H9 (cell line): ENCODE measurements at regions not wholly inside any gene's neighbourhood (a gene's known extent, or its start where the extent isn't known, plus 50 kb on each side); places are given as distances from the start of the nearest gene placed in this dataset.

Experiments
- DNase-seq: peaks from one replicate; pipeline ENCODE4 v3.0.0-alpha.2; 2017
- H2AFZ ChIP-seq: one replicate; pipeline ENCODE4 v1.6.1; 2013; ENCODE audit warnings: mild to moderate bottlenecking, low read length, control low read depth, moderate library complexity
- H2AK5ac ChIP-seq: 2 replicates; pipeline ENCODE4 v1.6.1; 2013; ENCODE audit warnings: low read length, control low read depth, mixed read lengths; ENCODE audit not compliant: insufficient read length
- H2BK120ac ChIP-seq: one replicate; pipeline ENCODE4 v1.6.1; 2013; ENCODE audit warnings: low read depth, mild to moderate bottlenecking, low read length, control low read depth, inconsistent platforms; ENCODE audit not compliant: poor library complexity, severe bottlenecking
- H2BK12ac ChIP-seq: 2 replicates; pipeline ENCODE4 v1.6.1; 2013; ENCODE audit warnings: low read length, control low read depth, mixed read lengths, low read depth; ENCODE audit not compliant: insufficient read length
- H2BK15ac ChIP-seq: 2 replicates; pipeline ENCODE4 v1.6.1; 2013; ENCODE audit warnings: low read depth, low read length, control low read depth
- H2BK20ac ChIP-seq: one replicate; pipeline ENCODE4 v1.6.1; 2013; ENCODE audit warnings: low read depth, mild to moderate bottlenecking, low read length, control low read depth, inconsistent platforms; ENCODE audit not compliant: poor library complexity, severe bottlenecking
- H2BK5ac ChIP-seq: 2 replicates; pipeline ENCODE4 v1.6.1; 2013; ENCODE audit warnings: low read length, control low read depth, mixed read lengths; ENCODE audit not compliant: insufficient read length
- H3K14ac ChIP-seq: 2 replicates; pipeline ENCODE4 v1.6.1; 2013; ENCODE audit warnings: low read length, control low read depth; ENCODE audit not compliant: insufficient read depth
- H3K18ac ChIP-seq: 2 replicates; pipeline ENCODE4 v1.6.1; 2013; ENCODE audit warnings: low read depth, mild to moderate bottlenecking, mixed read lengths, low read length, control low read depth; ENCODE audit not compliant: insufficient read length
- H3K23ac ChIP-seq: 2 replicates; pipeline ENCODE4 v1.6.1; 2013; ENCODE audit warnings: low read length, control low read depth, mixed read lengths, low read depth; ENCODE audit not compliant: insufficient read length
- H3K23me2 ChIP-seq: 2 replicates; pipeline ENCODE4 v1.6.1; 2013; ENCODE audit warnings: low read depth, mild to moderate bottlenecking, mixed read lengths, low read length, control low read depth; ENCODE audit not compliant: insufficient read length, poor library complexity, severe bottlenecking
- H3K27ac ChIP-seq: 2 replicates; pipeline ENCODE4 v1.5.1; 2013; ENCODE audit warnings: low read length, control low read depth, mixed read lengths, low read depth; ENCODE audit not compliant: insufficient read length
- H3K27me3 ChIP-seq: 2 replicates; pipeline ENCODE4 v1.6.1; 2013; ENCODE audit warnings: low read length, control low read depth, inconsistent platforms; ENCODE audit not compliant: insufficient read depth
- H3K4ac ChIP-seq: 2 replicates; pipeline ENCODE4 v1.6.1; 2013; ENCODE audit warnings: low read depth, mild to moderate bottlenecking, control low read depth, inconsistent platforms, low read length, moderate library complexity
- H3K4me1 ChIP-seq: 2 replicates; pipeline ENCODE4 v1.6.1; 2013; ENCODE audit warnings: low read length, control low read depth, inconsistent platforms; ENCODE audit not compliant: insufficient read depth
- H3K4me2 ChIP-seq: 2 replicates; pipeline ENCODE4 v1.6.1; 2013; ENCODE audit warnings: low read length, control low read depth, mixed read lengths; ENCODE audit not compliant: insufficient read length, insufficient read depth
- H3K56ac ChIP-seq: 2 replicates; pipeline ENCODE4 v1.6.1; 2013; ENCODE audit warnings: low read depth, mild to moderate bottlenecking, mixed read lengths, low read length, control low read depth; ENCODE audit not compliant: insufficient read length
- H3K79me1 ChIP-seq: 2 replicates; pipeline ENCODE4 v1.6.1; 2013; ENCODE audit warnings: low read depth, mild to moderate bottlenecking, moderate library complexity, low read length, control low read depth, inconsistent platforms; ENCODE audit not compliant: insufficient read depth, poor library complexity, severe bottlenecking
- H3K79me2 ChIP-seq: 2 replicates; pipeline ENCODE4 v1.6.1; 2013; ENCODE audit warnings: low read length, control low read depth, inconsistent platforms; ENCODE audit not compliant: insufficient read depth
- H3K9ac ChIP-seq: 2 replicates; pipeline ENCODE4 v1.6.1; 2013; ENCODE audit warnings: low read length, control low read depth, mixed read lengths; ENCODE audit not compliant: insufficient read length; ENCODE audit errors: extremely low read depth
- H3K9me3 ChIP-seq: one replicate; pipeline ENCODE4 v1.6.1; 2013; ENCODE audit warnings: low read depth, low read length, inconsistent platforms; ENCODE audit not compliant: control insufficient read depth
- H3T11ph ChIP-seq: one replicate; pipeline ENCODE4 v1.6.1; 2013; ENCODE audit warnings: mild to moderate bottlenecking, low read length, control low read depth, inconsistent platforms
- H4K20me1 ChIP-seq: one replicate; pipeline ENCODE4 v1.6.1; 2013; ENCODE audit not compliant: control insufficient read depth, insufficient read length, insufficient read depth
- H4K5ac ChIP-seq: 2 replicates; pipeline ENCODE4 v1.6.1; 2013; ENCODE audit warnings: low read depth, mild to moderate bottlenecking, mixed read lengths, low read length, control low read depth; ENCODE audit not compliant: insufficient read length
- H4K8ac ChIP-seq: replicated peaks from 2 replicates; pipeline ENCODE4 v1.6.1; 2013; ENCODE audit warnings: low read length, control low read depth, mixed read lengths, low read depth; ENCODE audit not compliant: insufficient read length
- H4K91ac ChIP-seq: 2 replicates; pipeline ENCODE4 v1.6.1; 2013; ENCODE audit warnings: low read depth, mild to moderate bottlenecking, moderate library complexity, mixed read lengths, low read length, control low read depth; ENCODE audit not compliant: insufficient read length
- H3K27ac Mint-ChIP-seq, 3 experiments: 2 replicates in 2 of 3; 3 replicates in 1 of 3; pipeline ENCODE4 v1.8.0; 2020 to 2021; ENCODE audit warnings: mixed read lengths in 3 of 3, mild to moderate bottlenecking in 1 of 3, moderate library complexity in 1 of 3
- H3K27me3 Mint-ChIP-seq: 2 replicates; pipeline ENCODE4 v1.8.0; 2021; ENCODE audit warnings: low read depth, mild to moderate bottlenecking, moderate library complexity, mixed read lengths
- H3K36me3 Mint-ChIP-seq, 3 experiments: 2 replicates in 2 of 3; 3 replicates in 1 of 3; pipeline ENCODE4 v1.8.0; 2020 to 2021; ENCODE audit warnings: low read depth in 3 of 3, mixed read lengths in 3 of 3; ENCODE audit not compliant: insufficient read depth in 1 of 3
- H3K4me1 Mint-ChIP-seq, 2 experiments: 2 replicates each; pipeline ENCODE4 v1.8.0; 2020; ENCODE audit warnings: mixed read lengths in 2 of 2
- H3K4me3 Mint-ChIP-seq, 2 experiments: 2 replicates in 1 of 2; 3 replicates in 1 of 2; pipeline ENCODE4 v1.8.0; 2020 to 2021; ENCODE audit warnings: mild to moderate bottlenecking in 2 of 2, mixed read lengths in 2 of 2, moderate library complexity in 1 of 2
- H3K9me3 Mint-ChIP-seq, 2 experiments: 2 replicates in 1 of 2; 3 replicates in 1 of 2; pipeline ENCODE4 v1.8.0; 2020; ENCODE audit warnings: mild to moderate bottlenecking in 2 of 2, mixed read lengths in 2 of 2, moderate library complexity in 1 of 2
- WGBS: extraction: QIAGEN DNeasy Blood & Tissue Kit; methylation state at CpG from one replicate; pipeline ENCODE4 v1.1.7; 2013; ENCODE audit warnings: missing lambda C conversion rate, low lambda C conversion rate, mixed read lengths; ENCODE audit not compliant: insufficient read length; ENCODE audit errors: extremely low coverage; 5-methylcytosine and 5-hydroxymethylcytosine counted together
- TF ChIP-seq, protein P1 (sequence below): fragments of 200-600 bp; sonication (generic); conservative IDR thresholded peaks from 3 replicates; pipeline ENCODE4 v1.8.0; 2021; ENCODE audit warnings: antibody characterized with exemption, mild to moderate bottlenecking

DNA sequence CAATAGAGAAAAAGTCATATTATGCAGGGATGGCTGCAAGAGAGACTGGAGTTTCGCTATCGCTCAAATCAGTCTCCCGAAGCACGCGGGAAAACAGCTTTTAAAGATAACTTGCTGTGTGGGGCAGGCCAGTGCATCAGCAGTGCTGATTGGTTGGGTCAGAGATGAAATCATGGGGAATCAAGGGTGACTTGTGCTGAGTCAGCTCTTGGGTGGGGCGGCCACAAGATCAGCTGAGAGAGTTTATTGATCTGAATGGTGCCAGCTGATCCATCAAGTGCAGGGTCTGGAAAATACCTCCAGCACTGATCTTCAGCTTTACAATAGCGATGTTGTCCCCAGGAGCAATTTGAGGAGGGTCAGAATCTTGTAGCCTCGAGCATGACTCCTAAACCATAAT, 430.5 kb downstream of the RBFOX1 start:
- no peak overlapping the region for H3K23ac ChIP-seq
- no peaks in the 10 kb centered on the region for H3K9me3 ChIP-seq
- no peaks in the 10 kb centered on the region for H3K79me1 ChIP-seq
- peaks cover 2% of the 10 kb centered on the region for H3K27me3 Mint-ChIP-seq
- no peaks in the 10 kb centered on the region for H3K36me3 Mint-ChIP-seq
- no peaks in the 10 kb centered on the region; the same call in 1 of the 2 replicates for H3K27me3 ChIP-seq
- peaks cover 16% of the 10 kb centered on the region; the same call in 1 of the 2 replicates for H3K4me1 ChIP-seq
- no peak overlapping the region for H2BK20ac ChIP-seq
- no peak overlapping the region for H3K27ac ChIP-seq
- H2AK5ac ChIP-seq = no peak overlapping the region
- no peaks in the 10 kb centered on the region for H4K20me1 ChIP-seq
- no peak overlapping the region for H3K14ac ChIP-seq
- H3T11ph ChIP-seq = no peak overlapping the region
- TF ChIP-seq, protein P1, sequence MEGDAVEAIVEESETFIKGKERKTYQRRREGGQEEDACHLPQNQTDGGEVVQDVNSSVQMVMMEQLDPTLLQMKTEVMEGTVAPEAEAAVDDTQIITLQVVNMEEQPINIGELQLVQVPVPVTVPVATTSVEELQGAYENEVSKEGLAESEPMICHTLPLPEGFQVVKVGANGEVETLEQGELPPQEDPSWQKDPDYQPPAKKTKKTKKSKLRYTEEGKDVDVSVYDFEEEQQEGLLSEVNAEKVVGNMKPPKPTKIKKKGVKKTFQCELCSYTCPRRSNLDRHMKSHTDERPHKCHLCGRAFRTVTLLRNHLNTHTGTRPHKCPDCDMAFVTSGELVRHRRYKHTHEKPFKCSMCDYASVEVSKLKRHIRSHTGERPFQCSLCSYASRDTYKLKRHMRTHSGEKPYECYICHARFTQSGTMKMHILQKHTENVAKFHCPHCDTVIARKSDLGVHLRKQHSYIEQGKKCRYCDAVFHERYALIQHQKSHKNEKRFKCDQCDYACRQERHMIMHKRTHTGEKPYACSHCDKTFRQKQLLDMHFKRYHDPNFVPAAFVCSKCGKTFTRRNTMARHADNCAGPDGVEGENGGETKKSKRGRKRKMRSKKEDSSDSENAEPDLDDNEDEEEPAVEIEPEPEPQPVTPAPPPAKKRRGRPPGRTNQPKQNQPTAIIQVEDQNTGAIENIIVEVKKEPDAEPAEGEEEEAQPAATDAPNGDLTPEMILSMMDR = no peak
- H3K9ac ChIP-seq = no peak overlapping the region
- no peak overlapping the region for H4K8ac ChIP-seq
- H3K9me3 Mint-ChIP-seq = no peaks in the 10 kb centered on the region
- H3K4ac ChIP-seq = no peak overlapping the region
- no peak for DNase-seq
- no peak overlapping the region for H2AFZ ChIP-seq
- H3K56ac ChIP-seq = no peak overlapping the region
- H4K91ac ChIP-seq = no peak overlapping the region
- no peak overlapping the region for H3K18ac ChIP-seq
- H3K4me1 Mint-ChIP-seq = peaks cover 74 to 77% of the 10 kb centered on the region in 2 experiments
- WGBS = no CpG with 5 or more reads among the region's 8 CpGs
- no peak overlapping the region for H2BK120ac ChIP-seq
- H3K4me3 Mint-ChIP-seq = no peak overlapping the region
- no peak overlapping the region for H3K27ac Mint-ChIP-seq
- no peak overlapping the region for H2BK15ac ChIP-seq
- H2BK5ac ChIP-seq = no peak overlapping the region
- H3K4me2 ChIP-seq = no peak overlapping the region
- no peak overlapping the region for H4K5ac ChIP-seq
- no peak overlapping the region for H2BK12ac ChIP-seq
- H3K79me2 ChIP-seq = no peaks in the 10 kb centered on the region
- no peaks in the 10 kb centered on the region for H3K23me2 ChIP-seq
